ENCODE measurements at regions not wholly inside any gene's neighbourhood (a gene's known extent, or its start where the extent isn't known, plus 50 kb on each side); places are given as distances from the start of the nearest gene placed in this dataset.

DNA sequence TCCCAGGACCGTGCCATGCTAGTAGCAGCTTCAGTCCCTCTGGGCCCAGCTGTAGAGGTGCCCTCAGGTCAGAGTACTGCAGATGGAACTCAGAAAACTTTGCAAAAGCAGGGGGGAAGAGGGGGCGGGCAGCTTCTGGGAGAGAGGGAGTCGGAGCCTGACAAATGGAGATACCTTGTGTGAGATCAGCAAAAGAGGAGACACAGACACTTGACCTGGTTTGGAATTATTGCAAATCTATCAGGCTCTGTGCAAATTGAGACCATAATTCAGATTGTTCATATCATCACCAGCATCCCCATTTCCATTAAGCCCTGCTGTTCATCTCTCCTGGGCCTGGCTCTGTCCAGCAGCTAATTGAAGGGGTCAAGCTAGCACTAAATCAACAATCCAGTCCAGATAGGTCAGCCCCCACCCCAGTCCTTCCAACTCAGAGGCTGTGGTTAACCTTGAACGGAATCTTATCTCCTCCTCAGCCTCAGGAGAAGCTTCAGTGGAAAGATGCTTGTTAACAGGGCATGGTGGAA lies 292.6 kb upstream of the PLET1 start:
- no peak overlapping the region for H3K4me3 ChIP-seq (replicated peaks; ENCODE audit: low read depth, low read length)
- TF ChIP-seq, protein P1, sequence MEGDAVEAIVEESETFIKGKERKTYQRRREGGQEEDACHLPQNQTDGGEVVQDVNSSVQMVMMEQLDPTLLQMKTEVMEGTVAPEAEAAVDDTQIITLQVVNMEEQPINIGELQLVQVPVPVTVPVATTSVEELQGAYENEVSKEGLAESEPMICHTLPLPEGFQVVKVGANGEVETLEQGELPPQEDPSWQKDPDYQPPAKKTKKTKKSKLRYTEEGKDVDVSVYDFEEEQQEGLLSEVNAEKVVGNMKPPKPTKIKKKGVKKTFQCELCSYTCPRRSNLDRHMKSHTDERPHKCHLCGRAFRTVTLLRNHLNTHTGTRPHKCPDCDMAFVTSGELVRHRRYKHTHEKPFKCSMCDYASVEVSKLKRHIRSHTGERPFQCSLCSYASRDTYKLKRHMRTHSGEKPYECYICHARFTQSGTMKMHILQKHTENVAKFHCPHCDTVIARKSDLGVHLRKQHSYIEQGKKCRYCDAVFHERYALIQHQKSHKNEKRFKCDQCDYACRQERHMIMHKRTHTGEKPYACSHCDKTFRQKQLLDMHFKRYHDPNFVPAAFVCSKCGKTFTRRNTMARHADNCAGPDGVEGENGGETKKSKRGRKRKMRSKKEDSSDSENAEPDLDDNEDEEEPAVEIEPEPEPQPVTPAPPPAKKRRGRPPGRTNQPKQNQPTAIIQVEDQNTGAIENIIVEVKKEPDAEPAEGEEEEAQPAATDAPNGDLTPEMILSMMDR (IDR thresholded peaks at IDR 0.05; ENCODE audit: low read length, missing control alignments): no peak
- DNase-seq (ENCODE audit: low read depth): no peak

DNA sequence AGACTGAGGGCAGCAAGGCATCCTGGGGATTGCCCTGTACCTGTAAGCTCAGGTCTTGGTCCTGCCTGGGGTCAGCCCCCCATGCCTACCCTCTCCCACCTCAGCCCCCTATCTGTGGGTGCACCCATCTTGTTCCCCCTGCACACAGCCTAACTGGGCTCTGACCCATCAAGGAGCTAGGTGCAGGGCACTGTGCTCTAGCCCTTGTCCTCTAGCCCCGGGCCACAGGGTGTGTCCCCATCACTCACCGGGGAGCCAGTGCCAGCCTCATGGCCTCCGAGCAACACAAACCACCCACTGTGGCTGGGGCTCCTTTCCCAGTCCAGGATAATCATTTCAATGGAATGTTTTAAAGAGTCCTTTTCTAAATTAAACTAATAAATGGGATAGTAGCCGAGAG lies 293.9 kb upstream of the PLET1 start:
- TF ChIP-seq, protein P1 (IDR thresholded peaks at IDR 0.05; ENCODE audit: low read length, missing control alignments): no peak
- DNase-seq (ENCODE audit: low read depth): no peak
- H3K4me3 ChIP-seq (replicated peaks; ENCODE audit: low read depth, low read length): no peak overlapping the region

DNA sequence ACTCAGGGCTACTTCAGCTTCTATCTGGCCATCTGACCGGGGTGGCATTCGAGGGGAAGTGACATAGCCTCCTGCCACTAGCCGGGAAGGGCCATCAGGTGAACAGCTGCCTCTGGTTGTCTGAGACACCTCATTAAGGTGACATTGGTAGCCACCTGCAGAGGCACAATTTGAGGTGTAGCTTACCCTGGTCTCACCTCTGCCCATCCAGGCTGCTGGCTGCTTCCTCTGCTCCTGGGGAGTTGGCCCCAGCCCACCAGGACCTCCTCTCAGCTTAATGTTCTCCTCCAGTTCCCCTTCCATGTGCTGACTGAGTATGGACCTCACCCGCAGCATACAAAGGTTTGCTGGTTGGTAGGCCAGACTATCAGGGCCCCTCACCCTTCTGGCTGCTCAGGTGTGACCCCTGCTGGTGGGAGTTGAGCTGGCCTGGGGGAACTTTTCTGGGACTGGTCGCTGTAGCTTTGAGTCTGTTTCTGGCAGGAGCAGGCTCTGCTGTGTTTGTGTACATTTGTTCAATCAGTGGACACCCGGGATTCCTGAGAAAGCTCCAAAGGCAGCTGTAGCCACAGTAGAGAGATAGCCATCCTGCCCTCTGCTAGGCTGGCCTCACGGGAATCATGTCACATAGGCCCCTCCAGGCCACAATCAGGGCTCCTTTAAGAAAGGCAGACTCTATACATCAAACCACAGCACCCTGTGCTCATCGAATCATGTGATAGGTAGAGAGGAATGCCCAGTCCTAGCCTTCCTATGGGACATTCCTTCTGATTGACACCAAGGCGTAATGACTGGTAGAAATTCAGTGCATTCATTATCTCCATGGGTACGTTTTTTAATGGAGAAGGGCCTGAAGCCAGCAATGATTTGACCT lies 295.1 kb upstream of the PLET1 start:
- DNase-seq (ENCODE audit: low read depth): peak; percentile 49
- no peak overlapping the region for H3K4me3 ChIP-seq (replicated peaks; ENCODE audit: low read depth, low read length)
- TF ChIP-seq, protein P1 (IDR thresholded peaks at IDR 0.05; ENCODE audit: low read length, missing control alignments): peak; percentile 74

DNA sequence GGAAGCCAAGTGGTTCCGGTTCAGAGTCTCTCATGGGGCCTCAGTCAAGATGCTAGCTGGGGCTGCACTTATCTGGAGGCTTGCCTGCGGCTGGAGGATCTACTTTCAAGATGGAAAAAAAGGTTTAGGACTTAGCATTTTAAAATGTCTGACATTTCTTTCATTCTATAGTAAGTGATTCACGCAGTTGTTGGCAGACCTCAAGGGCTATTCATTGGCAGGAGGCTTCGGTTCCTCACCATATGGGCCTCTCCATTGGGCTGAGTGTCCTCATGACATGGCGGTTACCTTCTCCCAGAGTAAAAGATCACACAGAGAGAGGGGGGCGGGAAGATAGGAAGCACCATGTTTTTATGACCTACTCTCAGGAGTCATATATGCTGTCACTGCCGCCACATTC lies 298.0 kb upstream of the PLET1 start:
- peak; percentile 46 for DNase-seq (ENCODE audit: low read depth)
- no peak overlapping the region for H3K4me3 ChIP-seq (replicated peaks; ENCODE audit: low read depth, low read length)
- TF ChIP-seq, protein P1 (IDR thresholded peaks at IDR 0.05; ENCODE audit: low read length, missing control alignments): no peak

DNA sequence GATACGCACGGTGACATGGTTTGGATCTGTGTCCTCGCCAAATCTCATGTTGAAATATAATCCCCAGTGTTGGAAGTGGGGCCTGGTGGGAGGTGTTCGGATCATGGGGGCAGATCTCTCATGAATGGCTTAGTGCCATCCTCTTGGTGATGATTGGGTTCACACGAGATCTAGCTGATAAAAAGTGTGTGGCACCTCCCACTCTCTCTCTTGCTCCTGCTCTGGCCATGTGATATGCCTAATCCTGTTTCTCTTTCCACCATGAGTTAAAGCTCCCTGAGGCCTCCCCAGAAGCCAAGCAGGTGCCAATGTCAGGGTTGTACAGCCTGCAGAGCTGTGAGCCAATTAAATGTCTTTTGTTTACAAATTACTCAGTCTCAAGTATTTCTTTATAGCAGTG lies 303.1 kb upstream of the PLET1 start:
- H3K4me3 ChIP-seq (replicated peaks; ENCODE audit: low read depth, low read length): no peak overlapping the region
- TF ChIP-seq, protein P1 (IDR thresholded peaks at IDR 0.05; ENCODE audit: low read length, missing control alignments): no peak

DNA sequence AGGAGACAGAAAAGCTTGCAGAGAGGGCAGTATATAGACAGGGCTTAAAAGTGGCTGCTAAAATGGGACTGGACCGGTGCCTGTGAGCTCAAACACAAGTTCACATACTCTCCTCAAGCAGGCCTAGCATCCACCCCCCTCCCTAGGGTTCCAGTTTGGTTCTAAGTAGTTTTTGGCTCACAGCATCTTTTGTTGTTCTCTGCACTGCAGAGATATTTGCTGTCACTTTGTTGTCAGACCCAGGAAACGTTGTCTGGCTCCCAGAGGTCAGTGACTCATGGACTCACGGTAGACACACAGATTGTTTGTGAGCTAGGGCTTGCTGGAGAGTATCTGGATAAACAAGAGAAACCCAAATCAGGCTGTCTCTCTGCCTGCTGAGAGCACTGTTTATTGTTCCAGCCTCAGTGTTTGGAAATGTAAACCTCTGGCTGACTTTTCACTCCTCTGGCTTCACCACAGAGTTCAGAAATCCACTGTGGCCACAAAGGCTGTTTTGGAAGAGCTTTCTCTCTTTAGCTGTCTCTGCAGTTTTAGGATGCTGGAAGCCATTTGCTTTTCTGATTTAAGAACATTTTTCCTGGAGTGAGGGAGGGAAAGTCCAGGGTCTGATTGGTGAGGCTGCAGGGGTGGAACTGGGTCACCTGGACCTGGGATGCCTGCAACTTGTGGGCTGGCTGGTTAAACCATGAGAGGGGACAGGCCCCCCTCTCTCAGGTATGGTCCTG lies 303.7 kb upstream of the PLET1 start:
- DNase-seq (ENCODE audit: low read depth): peak; percentile 60
- TF ChIP-seq, protein P1 (IDR thresholded peaks at IDR 0.05; ENCODE audit: low read length, missing control alignments): no peak
- H3K4me3 ChIP-seq (replicated peaks; ENCODE audit: low read depth, low read length): no peak overlapping the region

More for the DNA sequence above, 303.1 kb upstream of the PLET1 start:
- DNase-seq (ENCODE audit: low read depth): no peak
